ENCODE measurements at regions not wholly inside any gene's neighbourhood (a gene's known extent, or its start where the extent isn't known, plus 50 kb on each side); places are given as distances from the start of the nearest gene placed in this dataset.

DNA sequence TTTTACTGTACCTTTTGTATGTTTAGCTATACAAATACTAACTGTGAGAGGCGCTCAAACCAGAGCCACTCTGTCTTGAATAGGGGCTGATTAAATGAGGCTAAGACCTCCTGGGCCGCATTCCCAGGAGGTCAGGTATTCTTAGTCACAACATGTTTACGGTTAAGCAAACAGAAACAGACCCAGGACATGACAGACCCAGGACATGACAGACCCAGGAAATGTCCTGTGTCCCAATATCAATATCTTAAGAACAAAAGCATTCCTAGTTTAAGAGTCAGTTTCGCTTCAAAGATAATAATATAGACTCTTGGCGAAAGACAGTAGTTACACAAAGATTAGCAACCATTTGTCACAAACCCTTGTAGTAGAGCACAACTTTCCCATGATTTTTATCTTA lies 304.5 kb downstream of the CCSER2 start:
- TF ChIP-seq SUZ12 (IDR thresholded peaks at IDR 0.05), result no peak
- no peak for TF ChIP-seq SP1 (IDR thresholded peaks at IDR 0.05)
- TF ChIP-seq ARNT (IDR thresholded peaks at IDR 0.05), result no peak
- TF ChIP-seq NFRKB (IDR thresholded peaks at IDR 0.05), result no peak
- TF ChIP-seq, protein P1, sequence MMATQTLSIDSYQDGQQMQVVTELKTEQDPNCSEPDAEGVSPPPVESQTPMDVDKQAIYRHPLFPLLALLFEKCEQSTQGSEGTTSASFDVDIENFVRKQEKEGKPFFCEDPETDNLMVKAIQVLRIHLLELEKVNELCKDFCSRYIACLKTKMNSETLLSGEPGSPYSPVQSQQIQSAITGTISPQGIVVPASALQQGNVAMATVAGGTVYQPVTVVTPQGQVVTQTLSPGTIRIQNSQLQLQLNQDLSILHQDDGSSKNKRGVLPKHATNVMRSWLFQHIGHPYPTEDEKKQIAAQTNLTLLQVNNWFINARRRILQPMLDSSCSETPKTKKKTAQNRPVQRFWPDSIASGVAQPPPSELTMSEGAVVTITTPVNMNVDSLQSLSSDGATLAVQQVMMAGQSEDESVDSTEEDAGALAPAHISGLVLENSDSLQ (IDR thresholded peaks at IDR 0.05), result no peak
- TF ChIP-seq FOXM1 (IDR thresholded peaks at IDR 0.05; ENCODE audit: borderline replicate concordance), result no peak
- no peak for TF ChIP-seq LEF1 (IDR thresholded peaks at IDR 0.05; ENCODE audit: borderline replicate concordance)

Data from HEK293T (cell line).